ENCODE measurements at regions not wholly inside any gene's neighbourhood (a gene's known extent, or its start where the extent isn't known, plus 50 kb on each side); places are given as distances from the start of the nearest gene placed in this dataset.
"Not testable (repeated sequence)": the region's sequence is repeated elsewhere in the genome, so short reads cannot be mapped to it uniquely, and the experiment has no call there.

DNA sequence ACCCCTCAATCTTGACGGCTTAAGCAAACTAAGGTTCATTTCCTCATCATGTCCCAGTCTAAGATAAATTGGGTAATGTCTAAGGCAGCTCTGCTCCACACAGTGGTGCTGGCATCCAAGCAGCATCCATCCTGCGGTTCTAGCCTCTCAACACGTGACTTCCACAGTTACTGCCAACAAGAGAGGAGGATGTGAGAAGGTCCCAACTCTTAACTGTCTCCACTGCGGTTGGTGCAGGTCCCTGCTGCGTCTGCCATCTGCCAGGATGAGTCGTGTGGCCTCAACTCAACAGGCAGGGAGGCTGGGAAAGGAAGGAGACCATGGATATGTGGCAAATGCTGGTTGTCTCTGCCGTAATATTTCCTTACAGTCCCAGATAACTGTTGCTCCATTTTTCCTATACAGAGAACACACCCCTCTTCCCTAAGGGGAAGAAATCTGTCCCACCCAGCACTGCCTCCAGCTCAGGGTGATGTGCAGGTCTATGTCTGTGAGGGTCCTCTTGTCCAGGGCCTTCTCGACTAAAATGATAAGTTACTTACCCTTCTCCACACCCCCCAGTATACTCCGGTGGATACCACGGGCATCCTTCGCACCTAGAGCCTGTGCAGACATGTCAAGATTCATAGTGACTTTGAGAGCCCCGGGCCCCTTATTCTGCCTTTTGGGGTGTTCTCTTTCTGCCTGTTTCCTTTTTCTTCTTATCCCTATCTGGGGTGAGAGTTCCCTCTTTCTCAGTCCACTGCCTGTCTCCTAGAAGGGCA, 64.7 kb downstream of the KCNJ18 start:
- no peak for DNase-seq
- Histone ChIP-seq H3K4ac (ENCODE audit: low read depth, low read length) (no peak overlapping the region), H3K23ac (ENCODE audit: low read length) (no peak overlapping the region), H4K8ac (ENCODE audit: low read depth, low read length) (no peak overlapping the region), H2BK15ac (replicated peaks; ENCODE audit: low read depth) (no peak overlapping the region), H3K56ac (ENCODE audit: low read length) (no peak overlapping the region), H3K9ac (ENCODE audit: low read length) (no peak overlapping the region), H3K79me1 (ENCODE audit: low read length) (no peaks in the 10 kb centered on the region), H2BK5ac (ENCODE audit: low read length) (no peak overlapping the region), H3K79me2 (ENCODE audit: control insufficient read depth, insufficient read depth, low read length) (no peaks in the 10 kb centered on the region), H3K4me1 (ENCODE audit: control insufficient read depth, low read depth, low read length) (no peaks in the 10 kb centered on the region), H2AK5ac (ENCODE audit: low read length) (no peak overlapping the region), H3K27ac (ENCODE audit: low read depth, low read length) (no peak overlapping the region), H3K18ac (ENCODE audit: low read length) (no peak overlapping the region), H3K36me3 (ENCODE audit: control insufficient read depth, insufficient read depth, low read length) (no peaks in the 10 kb centered on the region), H2BK120ac (ENCODE audit: low read depth, low read length) (no peak overlapping the region), H3K27me3 (ENCODE audit: insufficient read depth, low read length, poor library complexity) (peaks cover 1% of the 10 kb centered on the region), H3K4me2 (ENCODE audit: low read length) (no peak overlapping the region), H3K4me3 (ENCODE audit: low read length) (no peak overlapping the region), H4K5ac (ENCODE audit: low read length) (no peak overlapping the region)
- WGBS (ENCODE audit: extremely low coverage, insufficient coverage, low lambda C conversion rate), result no CpG with 5 or more reads among the region's 12 CpGs

- not testable (repeated sequence) for H3K18ac ChIP-seq (ENCODE audit: low read length); H3K27me3 ChIP-seq (ENCODE audit: insufficient read depth, low read length, poor library complexity); H3K4me2 ChIP-seq (ENCODE audit: low read length); H2BK5ac ChIP-seq (ENCODE audit: low read length); H3K23ac ChIP-seq (ENCODE audit: low read length); H3K79me1 ChIP-seq (ENCODE audit: low read length); H3K56ac ChIP-seq (ENCODE audit: low read length); H4K5ac ChIP-seq (ENCODE audit: low read length); H3K4me1 ChIP-seq (ENCODE audit: control insufficient read depth, low read depth, low read length); H3K27ac ChIP-seq (ENCODE audit: low read depth, low read length); H2AK5ac ChIP-seq (ENCODE audit: low read length); H2BK120ac ChIP-seq (ENCODE audit: low read depth, low read length); DNase-seq; H3K79me2 ChIP-seq (ENCODE audit: control insufficient read depth, insufficient read depth, low read length); H3K36me3 ChIP-seq (ENCODE audit: control insufficient read depth, insufficient read depth, low read length); H3K9ac ChIP-seq (ENCODE audit: low read length); H3K4ac ChIP-seq (ENCODE audit: low read depth, low read length); H4K8ac ChIP-seq (ENCODE audit: low read depth, low read length); H3K4me3 ChIP-seq (ENCODE audit: low read length); H2BK15ac ChIP-seq (replicated peaks; ENCODE audit: low read depth)
- WGBS (ENCODE audit: extremely low coverage, insufficient coverage, low lambda C conversion rate), result no CpG with 5 or more reads among the region's 1 CpG
These were observed 67.3 kb downstream of the KCNJ18 start for GRCh38 chr17:21759636-21760035.

- H2BK120ac ChIP-seq (ENCODE audit: low read depth, low read length), result not testable (repeated sequence)
- no CpG with 5 or more reads among the region's 25 CpGs for WGBS (ENCODE audit: extremely low coverage, insufficient coverage, low lambda C conversion rate)
These were observed 71.5 kb downstream of the KCNJ18 start for GRCh38 chr17:21763738-21764340.

GRCh38 chr17:21765651-21766290, 73.4 kb downstream of the KCNJ18 start:
- not testable (repeated sequence) for H3K79me1 ChIP-seq (ENCODE audit: low read length); H3K9ac ChIP-seq (ENCODE audit: low read length); H3K4me3 ChIP-seq (ENCODE audit: low read length); H3K36me3 ChIP-seq (ENCODE audit: control insufficient read depth, insufficient read depth, low read length); H2AK5ac ChIP-seq (ENCODE audit: low read length); H4K5ac ChIP-seq (ENCODE audit: low read length); H3K79me2 ChIP-seq (ENCODE audit: control insufficient read depth, insufficient read depth, low read length); DNase-seq; H3K18ac ChIP-seq (ENCODE audit: low read length); H3K4me1 ChIP-seq (ENCODE audit: control insufficient read depth, low read depth, low read length); H2BK15ac ChIP-seq (replicated peaks; ENCODE audit: low read depth); H3K4ac ChIP-seq (ENCODE audit: low read depth, low read length); H3K27ac ChIP-seq (ENCODE audit: low read depth, low read length); H3K23ac ChIP-seq (ENCODE audit: low read length); H3K27me3 ChIP-seq (ENCODE audit: insufficient read depth, low read length, poor library complexity); H2BK120ac ChIP-seq (ENCODE audit: low read depth, low read length); H3K56ac ChIP-seq (ENCODE audit: low read length); H2BK5ac ChIP-seq (ENCODE audit: low read length); H4K8ac ChIP-seq (ENCODE audit: low read depth, low read length); H3K4me2 ChIP-seq (ENCODE audit: low read length)
- no CpG with 5 or more reads among the region's 11 CpGs for WGBS (ENCODE audit: extremely low coverage, insufficient coverage, low lambda C conversion rate)

More at GRCh38 chr17:21763738-21764340, 71.5 kb downstream of the KCNJ18 start:
- not testable (repeated sequence) for DNase-seq; H2BK15ac ChIP-seq (replicated peaks; ENCODE audit: low read depth); H3K4ac ChIP-seq (ENCODE audit: low read depth, low read length); H3K4me2 ChIP-seq (ENCODE audit: low read length); H3K4me1 ChIP-seq (ENCODE audit: control insufficient read depth, low read depth, low read length); H3K27me3 ChIP-seq (ENCODE audit: insufficient read depth, low read length, poor library complexity); H3K36me3 ChIP-seq (ENCODE audit: control insufficient read depth, insufficient read depth, low read length); H3K79me1 ChIP-seq (ENCODE audit: low read length); H3K79me2 ChIP-seq (ENCODE audit: control insufficient read depth, insufficient read depth, low read length); H3K9ac ChIP-seq (ENCODE audit: low read length); H3K4me3 ChIP-seq (ENCODE audit: low read length); H3K23ac ChIP-seq (ENCODE audit: low read length); H4K8ac ChIP-seq (ENCODE audit: low read depth, low read length); H3K27ac ChIP-seq (ENCODE audit: low read depth, low read length); H2BK5ac ChIP-seq (ENCODE audit: low read length); H3K18ac ChIP-seq (ENCODE audit: low read length); H3K56ac ChIP-seq (ENCODE audit: low read length); H2AK5ac ChIP-seq (ENCODE audit: low read length); H4K5ac ChIP-seq (ENCODE audit: low read length)

GRCh38 chr17:21766565-21766964, 74.2 kb downstream of the KCNJ18 start:
- H2BK5ac ChIP-seq (ENCODE audit: low read length); H3K36me3 ChIP-seq (ENCODE audit: control insufficient read depth, insufficient read depth, low read length); H3K27ac ChIP-seq (ENCODE audit: low read depth, low read length); H3K9ac ChIP-seq (ENCODE audit: low read length); H3K4ac ChIP-seq (ENCODE audit: low read depth, low read length); H2AK5ac ChIP-seq (ENCODE audit: low read length); H3K79me2 ChIP-seq (ENCODE audit: control insufficient read depth, insufficient read depth, low read length); H3K4me3 ChIP-seq (ENCODE audit: low read length); H4K8ac ChIP-seq (ENCODE audit: low read depth, low read length); H3K56ac ChIP-seq (ENCODE audit: low read length); H3K18ac ChIP-seq (ENCODE audit: low read length); H2BK120ac ChIP-seq (ENCODE audit: low read depth, low read length); H3K4me2 ChIP-seq (ENCODE audit: low read length); H3K4me1 ChIP-seq (ENCODE audit: control insufficient read depth, low read depth, low read length); H3K27me3 ChIP-seq (ENCODE audit: insufficient read depth, low read length, poor library complexity); H3K23ac ChIP-seq (ENCODE audit: low read length); H2BK15ac ChIP-seq (replicated peaks; ENCODE audit: low read depth); H3K79me1 ChIP-seq (ENCODE audit: low read length); H4K5ac ChIP-seq (ENCODE audit: low read length); DNase-seq: not testable (repeated sequence)
- WGBS (ENCODE audit: extremely low coverage, insufficient coverage, low lambda C conversion rate), result no CpG with 5 or more reads among the region's 5 CpGs

Data from mesendoderm (in vitro differentiated cells).